HG03097 (cell line): ENCODE measurements at regions not wholly inside any gene's neighbourhood (a gene's known extent, or its start where the extent isn't known, plus 50 kb on each side); places are given as distances from the start of the nearest gene placed in this dataset.

Experiments used
- ATAC-seq: cut with Tn5 transposase; IDR thresholded peaks from one replicate; pipeline ENCODE4 v1.9.1; 2021; ENCODE audit not compliant: unreplicated experiment, low FRiP score

GRCh38 chr20:7585126-7585679, 355.1 kb downstream of the HAO1 start:
- ATAC-seq: no peak

DNA sequence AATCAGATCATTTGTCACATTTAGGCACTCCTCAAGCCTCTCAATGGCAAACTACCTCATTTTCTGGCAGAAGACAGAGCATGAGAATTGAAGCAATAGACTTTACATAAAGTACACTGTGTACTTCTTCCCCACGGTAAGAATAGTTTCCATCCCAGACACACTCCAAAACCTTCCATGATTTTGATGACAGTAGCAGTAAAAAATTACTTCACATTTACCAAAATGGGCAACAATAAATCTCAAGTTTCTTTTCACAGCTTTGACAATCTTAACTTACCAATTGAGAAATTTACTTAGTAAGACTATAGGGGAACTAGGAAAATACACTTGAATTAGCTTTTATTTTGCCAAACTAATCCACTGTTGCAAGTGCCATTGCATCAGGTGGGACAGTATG, 353.8 kb downstream of the HAO1 start:
- ATAC-seq: no peak

DNA sequence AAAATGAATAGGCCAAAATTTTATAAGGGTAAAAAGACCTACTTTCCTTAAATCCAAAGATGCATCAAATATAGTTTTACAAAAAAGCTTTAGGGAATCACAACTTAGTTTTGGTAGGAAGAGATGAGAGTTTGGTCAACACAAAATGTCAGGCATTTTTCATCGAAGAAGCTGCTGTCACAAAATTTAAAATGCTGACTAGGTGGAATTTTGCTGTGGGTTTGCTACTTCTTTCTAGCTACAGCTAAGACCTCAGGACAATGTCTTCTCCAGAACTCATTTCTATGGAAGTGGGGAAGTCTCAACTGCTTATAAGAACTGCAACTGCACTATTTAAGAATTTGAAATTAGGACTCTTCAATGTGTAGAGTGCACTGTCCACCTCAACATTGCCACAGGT, 351.1 kb downstream of the HAO1 start:
- ATAC-seq: no peak

GRCh38 chr20:7596541-7596940, 343.7 kb downstream of the HAO1 start:
- no peak for ATAC-seq

DNA sequence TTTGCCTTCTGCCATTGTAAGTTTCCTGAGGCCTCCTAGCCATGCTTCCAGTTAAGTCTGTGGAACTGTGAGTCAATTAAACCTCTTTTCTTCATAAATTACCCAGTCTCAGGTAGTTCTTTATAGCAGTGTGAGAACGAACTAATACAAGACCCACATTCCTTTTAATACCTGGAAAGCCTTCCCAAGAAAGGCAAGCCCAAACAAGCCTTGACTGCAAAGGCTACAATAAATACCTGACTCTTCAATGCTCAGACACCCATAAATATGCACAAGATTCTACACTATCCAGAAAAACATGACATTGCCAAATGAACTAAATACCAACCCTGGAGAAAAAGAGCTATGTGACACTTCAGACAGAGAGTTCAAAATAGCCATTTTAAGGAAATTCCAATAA, 338.8 kb downstream of the HAO1 start:
- ATAC-seq: no peak

- no peak for ATAC-seq
Measured at GRCh38 chr20:7606941-7607340, 333.3 kb downstream of the HAO1 start.

DNA sequence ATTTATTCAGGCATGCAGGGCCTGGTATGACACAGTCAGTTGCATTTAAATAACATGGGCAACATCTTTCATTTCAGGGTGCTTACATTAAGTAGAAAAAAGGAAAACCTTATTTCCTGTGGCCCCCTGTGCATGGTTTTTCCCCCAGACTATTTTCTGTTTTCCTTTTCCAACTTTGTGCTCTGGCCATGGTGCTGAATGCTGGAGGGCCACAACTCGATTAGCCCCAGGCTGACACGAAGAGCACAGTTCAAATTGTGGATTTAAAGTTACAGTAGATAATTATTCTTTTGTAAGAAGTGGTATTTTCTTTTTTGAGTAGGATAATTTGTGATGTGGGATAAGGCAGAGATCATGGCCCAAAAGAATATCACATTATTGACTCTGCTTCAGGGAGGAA, 332.0 kb downstream of the HAO1 start:
- no peak for ATAC-seq

GRCh38 chr20:7609251-7609650, 331.0 kb downstream of the HAO1 start:
- no peak for ATAC-seq

DNA sequence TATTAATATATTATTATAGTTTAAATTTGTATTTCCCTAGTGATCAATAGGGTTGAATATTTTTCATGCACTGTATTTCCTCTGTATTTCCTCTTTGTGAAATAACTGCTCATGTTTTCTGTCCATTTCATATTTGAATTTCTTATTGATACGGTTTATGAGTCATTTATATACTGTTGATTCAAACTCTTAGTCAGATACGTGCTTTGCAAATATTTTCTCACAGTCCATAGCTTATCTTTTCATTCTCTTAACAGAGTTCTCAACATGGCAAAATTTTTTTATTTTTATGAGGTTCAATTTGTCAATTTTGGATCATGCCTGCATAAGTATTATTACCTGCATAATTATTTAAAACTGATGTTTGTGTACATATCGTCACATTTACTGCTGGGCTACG, 329.6 kb downstream of the HAO1 start:
- ATAC-seq: no peak

DNA sequence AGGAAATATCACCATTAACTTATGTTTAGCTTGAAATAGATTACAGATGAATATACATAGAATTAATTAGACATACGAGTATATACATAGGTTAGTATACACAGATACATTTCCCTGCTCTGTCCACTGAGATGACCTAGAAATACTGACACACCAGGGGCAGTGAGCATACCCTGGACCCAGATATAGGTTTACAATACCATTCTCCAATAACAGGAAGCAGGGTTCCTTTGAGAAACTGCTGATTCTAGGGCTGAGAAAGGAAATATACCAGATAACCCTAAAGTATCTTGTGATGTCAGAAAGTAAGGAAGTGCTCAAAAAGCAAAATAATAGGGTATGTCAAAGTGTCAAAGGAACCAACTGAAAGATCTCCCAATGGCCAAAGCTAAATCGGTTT, 322.5 kb downstream of the HAO1 start:
- no peak for ATAC-seq

DNA sequence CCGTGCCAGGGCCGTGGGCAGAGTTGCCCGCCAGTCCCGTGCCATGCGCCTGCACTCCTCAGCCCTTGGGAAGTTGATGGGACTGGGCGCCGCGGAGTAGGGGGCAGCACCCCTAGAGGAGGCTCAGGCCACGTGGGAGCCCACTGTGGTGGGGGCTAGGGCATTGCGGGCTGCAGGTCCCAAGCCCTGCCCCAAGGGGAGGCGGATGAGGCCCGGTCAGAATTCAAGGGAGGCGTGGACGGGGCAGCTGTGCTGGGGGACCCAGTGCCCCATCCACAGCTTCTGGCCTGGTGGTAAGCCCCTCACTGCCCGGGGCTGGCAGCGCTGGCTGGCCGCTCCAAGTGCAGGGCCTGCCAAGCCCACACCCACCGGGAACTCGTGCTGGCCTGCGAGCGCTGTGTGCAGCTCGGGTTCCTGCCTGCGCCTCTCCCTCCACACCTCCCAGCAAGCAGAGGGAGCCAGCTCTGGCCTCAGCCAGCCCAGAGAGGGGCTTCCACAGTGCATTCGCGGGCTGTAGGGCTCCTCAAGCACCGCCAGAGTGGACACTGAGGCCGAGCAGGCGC, 317.8 kb downstream of the HAO1 start:
- ATAC-seq: no peak

- no peak for ATAC-seq
Measured at GRCh38 chr20:7624886-7625285, 315.4 kb downstream of the HAO1 start.

- ATAC-seq: no peak
Measured at GRCh38 chr20:7627734-7628663, 312.3 kb downstream of the HAO1 start.

DNA sequence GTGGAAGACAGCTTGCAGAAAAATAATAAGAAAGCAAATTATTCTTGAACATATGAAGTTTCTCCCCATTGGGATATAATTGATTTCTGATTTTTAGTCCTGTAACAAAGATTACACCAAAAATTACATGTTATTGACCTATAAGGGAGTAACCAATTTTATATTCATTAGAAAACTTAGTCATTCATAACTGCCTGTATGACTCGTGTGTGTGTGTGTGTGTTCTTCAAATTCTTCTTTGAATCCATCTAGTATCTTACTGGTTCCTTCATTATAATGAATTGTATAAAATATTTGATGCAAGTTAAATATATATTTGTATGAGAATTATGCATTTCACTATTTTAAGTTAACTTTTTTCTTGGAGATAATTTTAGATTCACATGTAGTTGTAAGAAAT, 310.4 kb downstream of the HAO1 start:
- no peak for ATAC-seq

DNA sequence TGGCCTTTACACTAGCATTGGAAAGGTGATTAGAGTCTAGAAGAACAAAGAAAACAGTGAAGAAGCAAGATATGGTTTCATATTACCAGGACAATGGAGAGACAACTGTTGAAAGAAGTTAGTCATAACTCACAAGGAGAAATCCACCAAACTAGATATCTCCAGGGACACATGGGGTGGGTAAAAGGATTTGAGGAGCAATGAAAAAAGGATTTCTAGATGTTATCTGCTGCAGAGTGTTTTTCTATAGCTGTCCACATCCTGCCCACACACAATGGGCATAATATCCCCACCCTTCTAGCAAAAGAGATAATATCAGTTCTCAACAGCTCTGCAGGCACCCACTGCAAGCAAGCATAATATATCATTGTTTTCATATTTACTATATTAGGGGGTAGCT, 303.1 kb downstream of the HAO1 start:
- no peak for ATAC-seq

GRCh38 chr20:7650086-7650879, 290.0 kb downstream of the HAO1 start:
- no peak for ATAC-seq

GRCh38 chr20:7654231-7654630, 286.0 kb downstream of the HAO1 start:
- no peak for ATAC-seq

GRCh38 chr20:7656687-7657467, 283.4 kb downstream of the HAO1 start:
- no peak for ATAC-seq

GRCh38 chr20:7657569-7657968, 282.7 kb downstream of the HAO1 start:
- ATAC-seq: no peak

GRCh38 chr20:7660165-7660564, 280.1 kb downstream of the HAO1 start:
- ATAC-seq: no peak
